Activated naive CD8-positive, alpha-beta T cell treated with anti-CD3 and anti-CD28 coated beads, Interleukin-2, amount 50 U/mL, for 24 hours (primary cell): ENCODE measurements at regions not wholly inside any gene's neighbourhood (a gene's known extent, or its start where the extent isn't known, plus 50 kb on each side); places are given as distances from the start of the nearest gene placed in this dataset.

Experiments
- ATAC-seq: fragments of 150-1000 bp; cut with Tn5 transposase; one replicate; pipeline ENCODE4 v1.10.0; 2021
- DNase-seq: peaks from one replicate; pipeline ENCODE4 v3.0.0; 2021
- H3K27ac Mint-ChIP-seq: one replicate; pipeline ENCODE4 v1.8.0; 2021; ENCODE audit warnings: mild to moderate bottlenecking, mixed read lengths
- H3K27me3 Mint-ChIP-seq: one replicate; pipeline ENCODE4 v1.8.0; 2021; ENCODE audit warnings: mixed read lengths
- H3K36me3 Mint-ChIP-seq: one replicate; pipeline ENCODE4 v1.8.0; 2021; ENCODE audit warnings: low read depth, mixed read lengths
- H3K4me1 Mint-ChIP-seq: one replicate; pipeline ENCODE4 v1.8.0; 2021; ENCODE audit warnings: mixed read lengths
- H3K4me3 Mint-ChIP-seq: one replicate; pipeline ENCODE4 v1.8.0; 2021; ENCODE audit warnings: mild to moderate bottlenecking, moderate library complexity, mixed read lengths
- H3K9me3 Mint-ChIP-seq: one replicate; pipeline ENCODE4 v1.8.0; 2021; ENCODE audit warnings: mixed read lengths

GRCh38 chr10:124288928-124289850 lies 129.5 kb downstream of the OAT start:
- Mint-ChIP-seq H3K27ac (no peak overlapping the region), H3K27me3 (no peaks in the 10 kb centered on the region), H3K4me1 (peaks cover 17% of the 10 kb centered on the region), H3K4me3 (no peak overlapping the region), H3K36me3 (no peaks in the 10 kb centered on the region), H3K9me3 (no peaks in the 10 kb centered on the region)
- ATAC-seq (no peak), DNase-seq (no peak)

- H3K9me3 Mint-ChIP-seq = no peaks in the 10 kb centered on the region
- DNase-seq (no peak), ATAC-seq (no peak)
- peaks cover 17% of the 10 kb centered on the region for H3K4me1 Mint-ChIP-seq
- no peak overlapping the region for H3K4me3 Mint-ChIP-seq
- H3K36me3 Mint-ChIP-seq = no peaks in the 10 kb centered on the region
- no peak overlapping the region for H3K27ac Mint-ChIP-seq
- no peaks in the 10 kb centered on the region for H3K27me3 Mint-ChIP-seq
These were observed 130.2 kb downstream of the OAT start for GRCh38 chr10:124288486-124288885.

DNA sequence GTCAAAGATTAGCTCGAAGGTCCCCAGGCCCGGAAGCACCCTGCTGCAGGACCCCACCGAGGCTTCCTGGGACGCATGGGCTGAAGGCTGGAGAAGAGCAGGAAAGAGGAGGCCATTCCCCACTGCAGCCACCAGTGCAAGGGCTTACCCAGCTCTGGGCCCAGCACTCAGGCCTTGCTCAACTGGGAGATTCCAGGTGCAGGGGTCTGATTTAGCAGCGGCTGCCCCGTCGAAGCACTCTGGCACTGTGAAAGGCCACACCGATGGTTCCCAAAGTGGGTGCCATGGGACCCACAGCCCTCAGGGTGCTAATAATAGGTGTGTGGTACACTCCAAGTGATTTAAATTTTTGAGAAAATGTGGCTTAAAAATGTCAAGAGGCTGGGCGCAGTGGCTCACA lies 130.9 kb downstream of the OAT start:
- Mint-ChIP-seq H3K27ac (no peak overlapping the region), H3K27me3 (no peaks in the 10 kb centered on the region), H3K9me3 (no peaks in the 10 kb centered on the region), H3K4me3 (no peak overlapping the region), H3K4me1 (peaks cover 17% of the 10 kb centered on the region), H3K36me3 (no peaks in the 10 kb centered on the region)
- no peak for ATAC-seq
- DNase-seq = no peak

DNA sequence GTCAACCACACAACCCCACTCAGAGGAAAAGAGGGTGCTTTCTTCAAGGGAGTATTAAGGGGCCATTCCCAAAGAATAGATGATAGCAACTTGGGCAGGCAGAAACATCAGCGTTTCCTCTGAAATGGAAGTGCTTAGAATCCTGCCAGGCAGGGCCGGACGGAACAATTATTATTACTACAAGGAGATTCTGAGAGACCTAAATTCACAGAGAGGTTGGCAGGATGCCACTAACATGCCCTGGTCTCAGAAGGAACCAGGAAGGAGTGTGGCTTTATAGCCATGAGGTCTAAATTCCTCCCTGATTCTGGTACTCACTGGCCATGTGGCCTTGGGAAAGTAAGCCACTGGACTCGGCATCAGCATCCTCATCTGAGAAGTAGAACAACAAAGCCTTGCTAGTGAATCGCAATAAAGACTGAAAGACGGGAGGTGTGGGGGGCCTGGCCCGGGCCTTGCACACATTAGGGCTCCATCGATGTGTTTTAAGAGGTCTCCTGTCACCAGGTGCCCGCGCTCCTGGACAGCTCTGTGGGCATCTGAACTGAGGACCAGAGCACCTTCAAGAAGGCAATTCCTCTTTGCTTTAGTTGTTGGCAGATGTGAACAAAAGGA lies 131.5 kb downstream of the OAT start:
- no peaks in the 10 kb centered on the region for H3K27me3 Mint-ChIP-seq
- no peak for ATAC-seq
- no peak overlapping the region for H3K4me3 Mint-ChIP-seq
- H3K9me3 Mint-ChIP-seq = no peaks in the 10 kb centered on the region
- no peak overlapping the region for H3K27ac Mint-ChIP-seq
- no peaks in the 10 kb centered on the region for H3K36me3 Mint-ChIP-seq
- H3K4me1 Mint-ChIP-seq = peaks cover 17% of the 10 kb centered on the region
- no peak for DNase-seq

DNA sequence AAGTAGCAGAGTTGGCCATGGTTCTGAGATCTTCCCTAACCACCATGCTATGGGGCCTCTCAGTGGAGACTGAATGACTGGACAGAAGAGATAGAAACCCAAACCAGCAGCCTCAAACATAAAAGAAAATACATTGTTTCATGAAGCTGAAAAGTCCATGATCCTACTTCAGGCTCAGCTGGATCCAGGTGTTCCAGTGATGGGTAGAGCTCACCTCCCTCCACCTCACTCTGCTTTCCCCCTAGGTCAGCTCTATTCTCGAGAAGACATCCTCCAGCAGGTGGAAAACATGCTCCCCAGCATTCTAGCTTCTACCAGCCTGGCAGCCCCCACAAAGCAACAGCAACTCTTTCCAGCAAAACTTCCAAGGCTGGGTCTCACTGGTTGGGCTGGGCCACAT lies 132.1 kb downstream of the OAT start:
- Mint-ChIP-seq H3K27me3 (no peaks in the 10 kb centered on the region), H3K4me3 (no peak overlapping the region), H3K36me3 (no peaks in the 10 kb centered on the region), H3K27ac (no peak overlapping the region), H3K9me3 (no peaks in the 10 kb centered on the region), H3K4me1 (peaks cover 17% of the 10 kb centered on the region)
- no peak for DNase-seq
- ATAC-seq = no peak

- DNase-seq = no peak
- no peaks in the 10 kb centered on the region for H3K9me3 Mint-ChIP-seq
- H3K27me3 Mint-ChIP-seq = no peaks in the 10 kb centered on the region
- H3K36me3 Mint-ChIP-seq = no peaks in the 10 kb centered on the region
- H3K27ac Mint-ChIP-seq = no peak overlapping the region
- H3K4me1 Mint-ChIP-seq = peaks cover 12% of the 10 kb centered on the region
- no peak overlapping the region for H3K4me3 Mint-ChIP-seq
- ATAC-seq = no peak
These were observed 132.9 kb downstream of the OAT start for GRCh38 chr10:124285587-124286527.

GRCh38 chr10:124283949-124284250 lies 134.8 kb downstream of the OAT start:
- Mint-ChIP-seq H3K9me3 (no peaks in the 10 kb centered on the region), H3K4me3 (no peak overlapping the region), H3K27me3 (no peaks in the 10 kb centered on the region), H3K27ac (no peak overlapping the region), H3K4me1 (peaks cover 8% of the 10 kb centered on the region), H3K36me3 (no peaks in the 10 kb centered on the region)
- no peak for DNase-seq
- ATAC-seq = no peak

GRCh38 chr10:124283215-124283948 lies 135.3 kb downstream of the OAT start:
- peaks cover 8% of the 10 kb centered on the region for H3K4me1 Mint-ChIP-seq
- ATAC-seq (no peak), DNase-seq (no peak)
- H3K9me3 Mint-ChIP-seq = no peaks in the 10 kb centered on the region
- no peak overlapping the region for H3K27ac Mint-ChIP-seq
- no peaks in the 10 kb centered on the region for H3K27me3 Mint-ChIP-seq
- H3K4me3 Mint-ChIP-seq = no peak overlapping the region
- H3K36me3 Mint-ChIP-seq = no peaks in the 10 kb centered on the region

DNA sequence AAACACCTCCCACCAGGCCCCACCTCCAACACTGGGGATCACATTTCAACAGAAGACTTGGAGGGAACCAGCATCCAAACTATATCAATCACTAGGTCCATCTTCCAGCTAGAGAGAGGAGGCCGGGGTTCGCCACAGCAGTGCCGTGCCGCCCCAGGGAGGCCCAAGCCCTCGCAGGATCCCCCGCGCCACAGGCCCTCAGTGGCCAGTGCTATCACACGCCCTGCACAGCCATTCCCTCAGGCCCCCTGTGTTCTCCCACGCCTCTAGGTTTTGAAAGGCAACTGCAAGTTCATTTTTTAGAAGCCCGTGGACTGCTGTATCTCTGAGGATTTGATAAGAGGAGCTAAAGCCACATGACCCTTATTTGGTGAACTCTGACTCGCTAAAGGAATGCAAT lies 136.4 kb downstream of the OAT start:
- ATAC-seq = no peak
- H3K4me3 Mint-ChIP-seq = no peak overlapping the region
- peaks cover 8% of the 10 kb centered on the region for H3K4me1 Mint-ChIP-seq

DNA sequence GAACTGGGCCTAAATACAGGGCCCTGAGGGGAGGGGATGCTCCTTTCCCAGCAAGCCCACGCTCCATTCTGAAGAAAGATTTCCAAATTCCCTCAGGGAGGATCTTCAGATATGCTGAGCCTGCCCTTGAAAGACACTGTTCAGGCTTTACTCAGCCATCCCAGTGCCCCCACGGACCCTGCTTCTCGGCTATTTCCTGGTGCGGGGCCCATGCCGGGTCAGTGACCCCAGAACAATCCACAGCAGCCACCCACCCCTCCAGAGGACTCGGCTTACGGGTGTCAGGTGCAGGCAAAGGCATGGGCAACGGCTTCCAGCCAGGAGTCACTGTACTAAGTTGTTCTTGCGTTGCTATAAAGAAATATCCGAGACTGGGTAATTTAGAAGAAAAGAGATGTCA lies 137.1 kb downstream of the OAT start:
- H3K4me1 Mint-ChIP-seq = peaks cover 8% of the 10 kb centered on the region
- no peak overlapping the region for H3K4me3 Mint-ChIP-seq
- no peaks in the 10 kb centered on the region for H3K9me3 Mint-ChIP-seq
- no peaks in the 10 kb centered on the region for H3K27me3 Mint-ChIP-seq
- H3K27ac Mint-ChIP-seq = no peak overlapping the region
- ATAC-seq (no peak), DNase-seq (no peak)
- no peaks in the 10 kb centered on the region for H3K36me3 Mint-ChIP-seq

More for the DNA sequence above, 136.4 kb downstream of the OAT start:
- Mint-ChIP-seq H3K9me3 (no peaks in the 10 kb centered on the region), H3K27ac (no peak overlapping the region), H3K36me3 (no peaks in the 10 kb centered on the region), H3K27me3 (no peaks in the 10 kb centered on the region)
- DNase-seq = no peak

GRCh38 chr10:124280916-124281315 lies 137.8 kb downstream of the OAT start:
- no peak overlapping the region for H3K4me3 Mint-ChIP-seq
- H3K9me3 Mint-ChIP-seq = no peaks in the 10 kb centered on the region
- ATAC-seq (no peak), DNase-seq (no peak)
- no peaks in the 10 kb centered on the region for H3K27me3 Mint-ChIP-seq
- no peaks in the 10 kb centered on the region for H3K36me3 Mint-ChIP-seq
- no peak overlapping the region for H3K27ac Mint-ChIP-seq
- H3K4me1 Mint-ChIP-seq = peaks cover 5% of the 10 kb centered on the region

DNA sequence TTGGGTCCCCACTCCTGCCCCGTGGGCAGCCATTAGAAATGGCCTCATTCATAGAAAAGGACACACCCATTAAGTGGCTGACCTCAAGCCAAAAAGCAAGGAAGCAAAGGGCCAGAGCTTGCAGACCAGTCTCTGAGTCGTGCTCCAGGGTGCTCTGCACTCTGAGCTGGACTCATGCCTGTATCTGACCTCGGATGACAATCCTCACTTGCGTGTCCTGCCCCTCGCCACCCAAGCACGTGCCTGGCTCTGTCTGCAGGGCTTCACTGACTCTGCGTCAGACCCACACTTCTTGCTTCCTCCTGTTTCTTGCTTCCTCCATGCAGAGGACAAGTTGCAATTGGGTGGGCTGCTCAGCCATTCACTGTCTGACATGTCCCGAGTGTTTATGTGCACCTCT lies 138.8 kb downstream of the OAT start:
- Mint-ChIP-seq H3K4me1 (no peaks in the 10 kb centered on the region), H3K4me3 (no peak overlapping the region), H3K9me3 (peaks cover 3% of the 10 kb centered on the region), H3K36me3 (no peaks in the 10 kb centered on the region), H3K27me3 (no peaks in the 10 kb centered on the region), H3K27ac (no peak overlapping the region)
- ATAC-seq (no peak), DNase-seq (no peak)

- no peaks in the 10 kb centered on the region for H3K27me3 Mint-ChIP-seq
- no peak overlapping the region for H3K27ac Mint-ChIP-seq
- DNase-seq (no peak), ATAC-seq (no peak)
- no peaks in the 10 kb centered on the region for H3K36me3 Mint-ChIP-seq
- H3K9me3 Mint-ChIP-seq = peaks cover 3% of the 10 kb centered on the region
- no peaks in the 10 kb centered on the region for H3K4me1 Mint-ChIP-seq
- no peak overlapping the region for H3K4me3 Mint-ChIP-seq
These were observed 139.4 kb downstream of the OAT start for GRCh38 chr10:124279298-124279697.

DNA sequence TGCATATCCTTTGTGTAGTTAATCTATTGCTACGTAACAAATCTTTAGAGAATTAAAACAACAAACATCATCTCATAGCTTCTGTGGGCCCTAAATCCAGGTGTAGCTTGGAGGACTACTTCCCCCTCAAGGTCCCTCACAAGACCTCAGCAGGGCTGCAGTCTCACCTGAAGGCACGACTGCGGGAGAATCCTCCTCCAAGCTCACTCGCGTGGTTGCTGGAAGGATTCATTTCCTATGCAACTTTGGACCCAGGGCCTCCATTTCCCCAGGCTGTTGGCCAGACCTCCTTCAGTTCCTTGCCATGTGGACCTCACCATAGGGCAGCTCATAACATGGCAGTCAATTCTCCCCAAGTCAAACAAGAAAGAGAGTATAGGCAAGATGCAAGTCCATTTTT lies 140.4 kb downstream of the OAT start:
- ATAC-seq = no peak
- no peaks in the 10 kb centered on the region for H3K4me1 Mint-ChIP-seq
- no peak for DNase-seq
- H3K27ac Mint-ChIP-seq = no peak overlapping the region
- H3K4me3 Mint-ChIP-seq = no peak overlapping the region
- H3K36me3 Mint-ChIP-seq = no peaks in the 10 kb centered on the region
- no peaks in the 10 kb centered on the region for H3K27me3 Mint-ChIP-seq
- H3K9me3 Mint-ChIP-seq = peaks cover 5% of the 10 kb centered on the region
